Cardiac fibroblast (primary cell): ENCODE measurements at regions not wholly inside any gene's neighbourhood (a gene's known extent, or its start where the extent isn't known, plus 50 kb on each side); places are given as distances from the start of the nearest gene placed in this dataset.

Experiments used
- DNase-seq, 2 donors: peaks; one replicate each; pipeline versions ENCODE4 v3.0.0 to v3.0.0-alpha.2; 2010; ENCODE audit warnings: low read depth in 2 of 2
- H3K4me3 ChIP-seq, 2 donors: replicated peaks in 1 of 2; 1 replicate in 1 of 2; 2 replicates in 1 of 2; pipeline ENCODE4 v1.5.1; 2011; ENCODE audit warnings: low read depth in 2 of 2, low read length in 2 of 2, mild to moderate bottlenecking in 2 of 2, moderate library complexity in 1 of 2
- CTCF ChIP-seq: IDR thresholded peaks from one replicate; pipeline ENCODE4 v1.5.1; 2011; ENCODE audit warnings: low read depth, mild to moderate bottlenecking, low read length, inconsistent platforms

- H3K4me3 ChIP-seq, result no peak overlapping the region
- DNase-seq, result no peak
- no peak for TF ChIP-seq CTCF
Measured at GRCh38 chr12:132402831-132403416, 73.5 kb upstream of the GALNT9 start.

GRCh38 chr12:132401982-132402381, 72.6 kb upstream of the GALNT9 start:
- TF ChIP-seq CTCF, result no peak
- H3K4me3 ChIP-seq, result no peak overlapping the region
- DNase-seq, result no peak

GRCh38 chr12:132400011-132400641, 70.7 kb upstream of the GALNT9 start:
- H3K4me3 ChIP-seq, result no peak overlapping the region
- TF ChIP-seq CTCF, result no peak
- DNase-seq, result no peak

- DNase-seq, result no peak
- H3K4me3 ChIP-seq, result no peak overlapping the region
- TF ChIP-seq CTCF, result no peak
Measured at GRCh38 chr12:132399092-132400010, 70.0 kb upstream of the GALNT9 start.

GRCh38 chr12:132398386-132398991, 69.1 kb upstream of the GALNT9 start:
- no peak overlapping the region for H3K4me3 ChIP-seq
- DNase-seq, result no peak
- TF ChIP-seq CTCF, result no peak

GRCh38 chr12:132397934-132398385, 68.6 kb upstream of the GALNT9 start:
- no peak overlapping the region for H3K4me3 ChIP-seq
- TF ChIP-seq CTCF, result no peak
- no peak for DNase-seq
